ENCODE measurements at regions not wholly inside any gene's neighbourhood (a gene's known extent, or its start where the extent isn't known, plus 50 kb on each side); places are given as distances from the start of the nearest gene placed in this dataset.

DNA sequence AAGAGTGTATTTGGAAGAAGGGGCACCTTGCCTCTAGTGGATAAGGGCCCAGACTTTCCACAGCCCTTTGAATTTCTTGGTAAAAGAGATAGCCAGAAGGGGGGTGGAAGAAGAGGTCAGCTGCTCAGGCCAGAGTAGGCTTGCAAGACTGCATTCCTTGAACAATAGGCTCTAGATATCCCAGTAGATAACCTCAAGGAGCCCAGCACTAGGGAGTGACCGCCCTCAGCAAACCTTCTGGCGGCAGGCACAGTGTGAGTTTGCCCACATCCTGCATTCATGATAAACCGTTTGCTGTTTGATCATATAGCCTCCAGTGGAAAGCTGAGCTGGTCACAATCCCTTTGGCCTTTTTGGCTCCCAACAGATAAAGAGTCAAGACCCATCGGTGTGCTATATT is 70.5 kb downstream of the NPY start:
- Mint-ChIP-seq H3K36me3 (ENCODE audit: low read depth, unreplicated experiment) (no peaks in the 10 kb centered on the region), H3K27me3 (ENCODE audit: unreplicated experiment) (peaks cover 5% of the 10 kb centered on the region), H3K4me1 (ENCODE audit: unreplicated experiment) (no peaks in the 10 kb centered on the region), H3K4me3 (ENCODE audit: unreplicated experiment) (no peak overlapping the region), H3K27ac (ENCODE audit: unreplicated experiment) (no peak overlapping the region), H3K9me3 (ENCODE audit: unreplicated experiment) (no peaks in the 10 kb centered on the region)
- DNase-seq (ENCODE audit: low spot score) = no peak
- TF ChIP-seq, protein P1, sequence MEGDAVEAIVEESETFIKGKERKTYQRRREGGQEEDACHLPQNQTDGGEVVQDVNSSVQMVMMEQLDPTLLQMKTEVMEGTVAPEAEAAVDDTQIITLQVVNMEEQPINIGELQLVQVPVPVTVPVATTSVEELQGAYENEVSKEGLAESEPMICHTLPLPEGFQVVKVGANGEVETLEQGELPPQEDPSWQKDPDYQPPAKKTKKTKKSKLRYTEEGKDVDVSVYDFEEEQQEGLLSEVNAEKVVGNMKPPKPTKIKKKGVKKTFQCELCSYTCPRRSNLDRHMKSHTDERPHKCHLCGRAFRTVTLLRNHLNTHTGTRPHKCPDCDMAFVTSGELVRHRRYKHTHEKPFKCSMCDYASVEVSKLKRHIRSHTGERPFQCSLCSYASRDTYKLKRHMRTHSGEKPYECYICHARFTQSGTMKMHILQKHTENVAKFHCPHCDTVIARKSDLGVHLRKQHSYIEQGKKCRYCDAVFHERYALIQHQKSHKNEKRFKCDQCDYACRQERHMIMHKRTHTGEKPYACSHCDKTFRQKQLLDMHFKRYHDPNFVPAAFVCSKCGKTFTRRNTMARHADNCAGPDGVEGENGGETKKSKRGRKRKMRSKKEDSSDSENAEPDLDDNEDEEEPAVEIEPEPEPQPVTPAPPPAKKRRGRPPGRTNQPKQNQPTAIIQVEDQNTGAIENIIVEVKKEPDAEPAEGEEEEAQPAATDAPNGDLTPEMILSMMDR (IDR thresholded peaks at IDR 0.05; ENCODE audit: unreplicated experiment) = no peak

DNA sequence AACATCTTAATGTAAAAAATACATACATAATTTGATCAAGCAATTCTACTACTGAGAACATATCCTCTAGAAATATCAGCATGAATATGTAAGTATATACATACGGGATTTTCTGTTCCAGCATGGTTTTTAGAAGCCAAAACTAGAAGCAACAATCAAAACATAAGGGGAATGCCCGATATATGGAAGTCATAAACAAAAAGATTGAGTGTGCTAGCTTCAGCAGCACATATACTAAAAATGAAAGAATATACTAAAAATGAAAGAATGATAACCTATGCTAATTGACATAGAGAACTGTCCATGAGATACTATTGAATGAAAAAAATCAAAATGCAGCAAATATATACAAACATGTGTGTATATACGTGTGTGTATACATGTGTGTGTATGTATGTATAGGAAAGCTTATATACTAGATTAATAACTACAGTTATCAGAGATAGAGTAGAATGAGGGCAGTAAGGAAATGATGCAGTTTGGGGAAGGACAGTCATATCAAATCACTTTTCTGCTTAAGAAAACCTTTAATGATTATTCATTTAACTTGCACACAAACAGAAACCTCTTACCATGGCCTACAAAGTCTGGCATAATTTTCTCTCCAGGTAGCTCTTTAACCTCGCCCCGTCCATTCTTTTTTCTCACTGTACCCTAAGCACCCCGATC is 72.9 kb downstream of the NPY start:
- Mint-ChIP-seq H3K9me3 (ENCODE audit: unreplicated experiment) (no peaks in the 10 kb centered on the region), H3K4me3 (ENCODE audit: unreplicated experiment) (no peak overlapping the region), H3K4me1 (ENCODE audit: unreplicated experiment) (no peaks in the 10 kb centered on the region), H3K27ac (ENCODE audit: unreplicated experiment) (no peak overlapping the region), H3K36me3 (ENCODE audit: low read depth, unreplicated experiment) (no peaks in the 10 kb centered on the region), H3K27me3 (ENCODE audit: unreplicated experiment) (peaks cover 2% of the 10 kb centered on the region)
- DNase-seq (ENCODE audit: low spot score) = no peak
- TF ChIP-seq, protein P1 (IDR thresholded peaks at IDR 0.05; ENCODE audit: unreplicated experiment) = no peak

DNA sequence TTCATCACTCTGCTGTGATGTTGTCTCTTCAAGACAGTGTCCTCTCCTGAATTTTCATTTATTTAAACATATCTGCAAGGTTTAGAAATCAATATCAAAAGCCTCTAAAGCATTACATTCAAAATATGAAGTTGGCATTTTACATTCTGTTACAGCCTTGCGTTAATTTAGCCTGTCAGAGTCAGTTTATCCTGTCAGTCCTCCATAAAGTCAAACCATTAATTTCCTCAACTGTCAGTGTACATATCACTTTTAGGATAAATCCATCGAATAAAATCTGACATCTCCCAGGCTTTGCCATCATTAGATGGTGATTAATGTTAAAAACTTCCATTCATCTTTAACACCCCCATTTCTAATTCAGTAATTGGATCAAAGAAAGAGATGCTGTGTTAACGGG is 77.0 kb downstream of the NPY start:
- H3K27ac Mint-ChIP-seq (ENCODE audit: unreplicated experiment) = no peak overlapping the region
- DNase-seq (ENCODE audit: low spot score) = no peak
- no peak overlapping the region for H3K4me3 Mint-ChIP-seq (ENCODE audit: unreplicated experiment)
- H3K9me3 Mint-ChIP-seq (ENCODE audit: unreplicated experiment) = no peaks in the 10 kb centered on the region
- no peaks in the 10 kb centered on the region for H3K27me3 Mint-ChIP-seq (ENCODE audit: unreplicated experiment)
- TF ChIP-seq, protein P1 (IDR thresholded peaks at IDR 0.05; ENCODE audit: unreplicated experiment) = no peak
- no peaks in the 10 kb centered on the region for H3K36me3 Mint-ChIP-seq (ENCODE audit: low read depth, unreplicated experiment)
- no peaks in the 10 kb centered on the region for H3K4me1 Mint-ChIP-seq (ENCODE audit: unreplicated experiment)

DNA sequence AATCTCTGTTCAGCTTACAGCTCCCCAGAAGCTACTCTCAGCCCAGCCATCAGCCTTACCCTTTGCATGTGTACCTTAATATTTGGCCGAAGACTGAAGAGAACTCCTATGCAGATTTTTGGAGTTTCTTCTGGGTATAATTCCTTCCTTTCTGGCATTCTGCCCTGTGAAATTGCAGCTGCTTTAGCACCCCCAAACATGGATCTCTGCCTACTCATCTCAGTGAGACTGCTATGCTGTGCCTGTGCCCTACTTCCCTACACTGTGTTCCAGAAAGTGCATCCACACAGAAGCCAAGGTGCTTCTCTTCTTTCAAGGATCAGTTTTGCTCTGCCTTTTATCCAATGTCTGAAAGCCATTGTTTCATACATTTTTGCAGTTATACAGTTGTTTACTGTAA is 81.6 kb downstream of the NPY start:
- Mint-ChIP-seq H3K27me3 (ENCODE audit: unreplicated experiment) (no peaks in the 10 kb centered on the region), H3K36me3 (ENCODE audit: low read depth, unreplicated experiment) (no peaks in the 10 kb centered on the region), H3K4me3 (ENCODE audit: unreplicated experiment) (no peak overlapping the region), H3K4me1 (ENCODE audit: unreplicated experiment) (peaks cover 3% of the 10 kb centered on the region), H3K9me3 (ENCODE audit: unreplicated experiment) (no peaks in the 10 kb centered on the region), H3K27ac (ENCODE audit: unreplicated experiment) (no peak overlapping the region)
- DNase-seq (ENCODE audit: low spot score) = no peak
- TF ChIP-seq, protein P1 (IDR thresholded peaks at IDR 0.05; ENCODE audit: unreplicated experiment) = no peak

DNA sequence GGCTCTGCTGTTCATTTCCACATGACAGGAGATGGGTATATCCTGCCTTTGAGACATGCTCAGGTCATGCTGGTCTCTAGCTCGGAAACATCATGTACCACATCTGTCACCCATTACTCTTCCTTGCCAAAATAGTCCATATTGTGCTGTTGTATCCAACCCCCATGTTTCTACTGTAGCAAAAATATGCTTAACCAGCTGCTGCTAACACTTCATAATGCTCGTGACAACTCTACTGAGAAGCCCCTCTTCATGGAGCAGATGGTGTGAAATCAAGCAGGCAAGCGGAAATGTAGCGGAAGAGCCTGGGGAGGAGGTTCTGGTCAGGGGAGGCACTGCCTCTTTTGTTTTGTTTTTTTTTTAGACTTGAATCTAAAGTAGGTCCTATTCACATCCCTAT is 82.9 kb downstream of the NPY start:
- TF ChIP-seq, protein P1 (IDR thresholded peaks at IDR 0.05; ENCODE audit: unreplicated experiment) = no peak
- Mint-ChIP-seq H3K36me3 (ENCODE audit: low read depth, unreplicated experiment) (no peaks in the 10 kb centered on the region), H3K9me3 (ENCODE audit: unreplicated experiment) (no peaks in the 10 kb centered on the region), H3K27ac (ENCODE audit: unreplicated experiment) (no peak overlapping the region), H3K4me3 (ENCODE audit: unreplicated experiment) (no peak overlapping the region), H3K4me1 (ENCODE audit: unreplicated experiment) (peaks cover 11% of the 10 kb centered on the region), H3K27me3 (ENCODE audit: unreplicated experiment) (no peaks in the 10 kb centered on the region)
- DNase-seq (ENCODE audit: low spot score) = no peak
